Ovary (tissue), 3 donors: ENCODE measurements at regions not wholly inside any gene's neighbourhood (a gene's known extent, or its start where the extent isn't known, plus 50 kb on each side); places are given as distances from the start of the nearest gene placed in this dataset.

ENCODE experiments used
- EP300 ChIP-seq: sonication (generic); formaldehyde crosslinking; IDR thresholded peaks from one replicate; pipeline ENCODE4 v1.6.1; 2017; ENCODE audit warnings: antibody characterized with exemption
- POLR2A ChIP-seq: fragments of 450-650 bp; IDR thresholded peaks from one replicate; pipeline ENCODE4 v1.6.1; 2017; ENCODE audit warnings: antibody characterized with exemption, mild to moderate bottlenecking, moderate library complexity
- TF ChIP-seq, protein P1 (sequence below), 3 donors: fragments of 450-650 bp in 2 of 3; fragments of 200-600 bp in 1 of 3; IDR thresholded peaks; one replicate each; pipeline versions ENCODE4 v1.5.1 to v1.8.0; 2016 to 2022; ENCODE audit warnings: antibody characterized with exemption in 3 of 3, mild to moderate bottlenecking in 1 of 3
- donor health status: DM: no; HTN: no; CAD: no.

GRCh38 chr9:19924080-19924479, 135.2 kb upstream of the SLC24A2 start:
- TF ChIP-seq, protein P1, sequence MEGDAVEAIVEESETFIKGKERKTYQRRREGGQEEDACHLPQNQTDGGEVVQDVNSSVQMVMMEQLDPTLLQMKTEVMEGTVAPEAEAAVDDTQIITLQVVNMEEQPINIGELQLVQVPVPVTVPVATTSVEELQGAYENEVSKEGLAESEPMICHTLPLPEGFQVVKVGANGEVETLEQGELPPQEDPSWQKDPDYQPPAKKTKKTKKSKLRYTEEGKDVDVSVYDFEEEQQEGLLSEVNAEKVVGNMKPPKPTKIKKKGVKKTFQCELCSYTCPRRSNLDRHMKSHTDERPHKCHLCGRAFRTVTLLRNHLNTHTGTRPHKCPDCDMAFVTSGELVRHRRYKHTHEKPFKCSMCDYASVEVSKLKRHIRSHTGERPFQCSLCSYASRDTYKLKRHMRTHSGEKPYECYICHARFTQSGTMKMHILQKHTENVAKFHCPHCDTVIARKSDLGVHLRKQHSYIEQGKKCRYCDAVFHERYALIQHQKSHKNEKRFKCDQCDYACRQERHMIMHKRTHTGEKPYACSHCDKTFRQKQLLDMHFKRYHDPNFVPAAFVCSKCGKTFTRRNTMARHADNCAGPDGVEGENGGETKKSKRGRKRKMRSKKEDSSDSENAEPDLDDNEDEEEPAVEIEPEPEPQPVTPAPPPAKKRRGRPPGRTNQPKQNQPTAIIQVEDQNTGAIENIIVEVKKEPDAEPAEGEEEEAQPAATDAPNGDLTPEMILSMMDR (IDR thresholded peaks at IDR 0.05) = no peak
- TF ChIP-seq EP300 (no peak), POLR2A (no peak)
